ENCODE measurements at regions not wholly inside any gene's neighbourhood (a gene's known extent, or its start where the extent isn't known, plus 50 kb on each side); places are given as distances from the start of the nearest gene placed in this dataset.

DNA sequence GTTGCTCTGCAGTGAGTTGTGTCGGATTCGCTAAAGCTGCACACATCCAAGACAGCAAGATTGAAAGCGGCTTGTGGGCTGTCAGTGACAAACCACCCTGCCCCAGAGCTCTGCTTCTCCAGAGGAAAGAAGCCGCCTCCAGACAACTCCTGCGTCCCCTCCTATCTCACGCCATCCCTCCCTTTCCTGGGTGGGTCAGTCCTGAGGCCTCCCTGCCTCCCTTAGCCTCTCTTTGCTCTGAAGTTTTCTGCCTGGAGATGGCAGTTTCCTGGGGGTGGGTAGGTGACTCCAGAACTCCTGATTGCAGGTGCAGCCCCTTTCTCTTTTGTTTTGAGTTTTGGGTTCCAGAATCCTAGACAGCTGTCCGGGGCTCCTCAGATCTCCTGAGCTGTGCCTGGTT lies 78.7 kb downstream of the EMX2 start:
- dilution Hi-C loops (cut with MboI; ENCODE audit: extremely low pct_ligation_motif_present, low sequenced_read_pairs) = no loop called here
- H2AFZ ChIP-seq (ENCODE audit: low read depth, low read length) = no peak overlapping the region
- no peak overlapping the region for H3K4me3 ChIP-seq (replicated peaks in 1 of 3; ENCODE audit: insufficient read depth in 1 of 3, low read depth in 1 of 3, low read length in 3 of 3)
- no TSS peak for BruUV-seq (replicated peaks)
- no peaks in the 10 kb centered on the region for H4K20me1 ChIP-seq (replicated peaks; ENCODE audit: control insufficient read depth, extremely low read depth, insufficient read depth, low read length)
- ChIA-PET CTCF (no interaction called here), POLR2A (no interaction called here)
- H3K9me1 ChIP-seq (replicated peaks; ENCODE audit: control insufficient read depth, extremely low read depth, insufficient read depth, low read length) = no peaks in the 10 kb centered on the region
- H3K9ac ChIP-seq (replicated peaks; ENCODE audit: extremely low read depth, insufficient read depth, low read length) = no peak overlapping the region
- no peaks in the 10 kb centered on the region for H3K4me1 ChIP-seq (ENCODE audit: control insufficient read depth, extremely low read depth, insufficient read depth, low read length)
- intact Hi-C loops (cut with micrococcal nuclease) = no loop called here
- no peaks in the 10 kb centered on the region for H3K27me3 ChIP-seq (ENCODE audit: control insufficient read depth in 2 of 2, insufficient read depth in 2 of 2, low read length in 2 of 2)
- no peak overlapping the region for H3K4me2 ChIP-seq (ENCODE audit: insufficient read depth, low read length)
- H3K27ac ChIP-seq (ENCODE audit: insufficient read depth, low read depth, low read length) = no peak overlapping the region
- DNase-seq (ENCODE audit: low read depth, low spot score) (no peak), FAIRE-seq (no peak)
- no peaks in the 10 kb centered on the region for H3K36me3 ChIP-seq (ENCODE audit: control insufficient read depth in 2 of 2, extremely low read depth in 1 of 2, insufficient read depth in 2 of 2, low read length in 2 of 2)
- no peaks in the 10 kb centered on the region for H3K9me3 ChIP-seq (replicated peaks; ENCODE audit: control insufficient read depth, insufficient read depth, low read length)
- TF ChIP-seq POLR2AphosphoS5 (IDR thresholded peaks at IDR 0.05; ENCODE audit: insufficient read depth, low read depth, low read length) = no peak
- no peak for TF ChIP-seq GATA2 (IDR thresholded peaks at IDR 0.05; ENCODE audit: insufficient read depth, insufficient read length, low read depth, low read length)
- TF ChIP-seq POLR2A (IDR thresholded peaks at IDR 0.05; ENCODE audit: low read depth, low read length) = no peak
- TF ChIP-seq, protein P1, sequence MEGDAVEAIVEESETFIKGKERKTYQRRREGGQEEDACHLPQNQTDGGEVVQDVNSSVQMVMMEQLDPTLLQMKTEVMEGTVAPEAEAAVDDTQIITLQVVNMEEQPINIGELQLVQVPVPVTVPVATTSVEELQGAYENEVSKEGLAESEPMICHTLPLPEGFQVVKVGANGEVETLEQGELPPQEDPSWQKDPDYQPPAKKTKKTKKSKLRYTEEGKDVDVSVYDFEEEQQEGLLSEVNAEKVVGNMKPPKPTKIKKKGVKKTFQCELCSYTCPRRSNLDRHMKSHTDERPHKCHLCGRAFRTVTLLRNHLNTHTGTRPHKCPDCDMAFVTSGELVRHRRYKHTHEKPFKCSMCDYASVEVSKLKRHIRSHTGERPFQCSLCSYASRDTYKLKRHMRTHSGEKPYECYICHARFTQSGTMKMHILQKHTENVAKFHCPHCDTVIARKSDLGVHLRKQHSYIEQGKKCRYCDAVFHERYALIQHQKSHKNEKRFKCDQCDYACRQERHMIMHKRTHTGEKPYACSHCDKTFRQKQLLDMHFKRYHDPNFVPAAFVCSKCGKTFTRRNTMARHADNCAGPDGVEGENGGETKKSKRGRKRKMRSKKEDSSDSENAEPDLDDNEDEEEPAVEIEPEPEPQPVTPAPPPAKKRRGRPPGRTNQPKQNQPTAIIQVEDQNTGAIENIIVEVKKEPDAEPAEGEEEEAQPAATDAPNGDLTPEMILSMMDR (IDR thresholded peaks at IDR 0.05; ENCODE audit: extremely low read depth in 1 of 2, insufficient read depth in 1 of 2, low read depth in 1 of 2, low read length in 2 of 2) = no peak
- TF ChIP-seq FOS (IDR thresholded peaks at IDR 0.05; ENCODE audit: borderline replicate concordance, insufficient read depth, low read length) = no peak
- TF ChIP-seq MYC (IDR thresholded peaks at IDR 0.05; ENCODE audit: low read depth, low read length) = no peak
- no peak for TF ChIP-seq EZH2 (IDR thresholded peaks at IDR 0.05; ENCODE audit: borderline replicate concordance, low read depth, low read length, severe bottlenecking)
- TF ChIP-seq JUN (IDR thresholded peaks at IDR 0.05; ENCODE audit: borderline replicate concordance, insufficient read depth, insufficient read length, low read depth) = no peak
- TF ChIP-seq, protein P2, sequence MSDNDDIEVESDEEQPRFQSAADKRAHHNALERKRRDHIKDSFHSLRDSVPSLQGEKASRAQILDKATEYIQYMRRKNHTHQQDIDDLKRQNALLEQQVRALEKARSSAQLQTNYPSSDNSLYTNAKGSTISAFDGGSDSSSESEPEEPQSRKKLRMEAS (IDR thresholded peaks at IDR 0.05; ENCODE audit: insufficient read depth, insufficient read length) = no peak
- no peaks in the 10 kb centered on the region for H3K79me2 ChIP-seq (ENCODE audit: control insufficient read depth, insufficient read depth, low read length)

Data from endothelial cell of umbilical vein (primary cell).